Spinal cord (tissue), 9 donors: ENCODE measurements at regions not wholly inside any gene's neighbourhood (a gene's known extent, or its start where the extent isn't known, plus 50 kb on each side); places are given as distances from the start of the nearest gene placed in this dataset.

Source experiments
- DNase-seq, 6 donors: peaks; one replicate each; pipeline versions ENCODE4 v3.0.0 to v3.0.0-alpha.2; 2013 to 2015; ENCODE audit warnings: low spot score in 6 of 6, low read depth in 4 of 6
- H3K27ac ChIP-seq: one replicate; pipeline ENCODE4 v1.5.1; 2013; ENCODE audit warnings: low read depth, low read length, control low read depth
- H3K27me3 ChIP-seq: one replicate; pipeline ENCODE4 v1.6.1; 2013; ENCODE audit warnings: low read length; ENCODE audit not compliant: control insufficient read depth, insufficient read depth
- H3K36me3 ChIP-seq: one replicate; pipeline ENCODE4 v1.6.1; 2013; ENCODE audit warnings: low read length; ENCODE audit not compliant: control insufficient read depth, insufficient read depth
- H3K4me1 ChIP-seq: one replicate; pipeline ENCODE4 v1.6.1; 2013; ENCODE audit warnings: low read length; ENCODE audit not compliant: control insufficient read depth, insufficient read depth
- H3K4me3 ChIP-seq: one replicate; pipeline ENCODE4 v1.5.1; 2013; ENCODE audit warnings: low read depth, low read length, control low read depth
- H3K9me3 ChIP-seq: one replicate; pipeline ENCODE4 v1.6.1; 2013; ENCODE audit warnings: low read length; ENCODE audit not compliant: control insufficient read depth, insufficient read depth
- WGBS: methylation state at CpG from one replicate; pipeline ENCODE4 v1.1.5; 2013; ENCODE audit warnings: missing lambda C conversion rate; ENCODE audit not compliant: insufficient coverage; 5-methylcytosine and 5-hydroxymethylcytosine counted together
- donor health status: healthy.

DNA sequence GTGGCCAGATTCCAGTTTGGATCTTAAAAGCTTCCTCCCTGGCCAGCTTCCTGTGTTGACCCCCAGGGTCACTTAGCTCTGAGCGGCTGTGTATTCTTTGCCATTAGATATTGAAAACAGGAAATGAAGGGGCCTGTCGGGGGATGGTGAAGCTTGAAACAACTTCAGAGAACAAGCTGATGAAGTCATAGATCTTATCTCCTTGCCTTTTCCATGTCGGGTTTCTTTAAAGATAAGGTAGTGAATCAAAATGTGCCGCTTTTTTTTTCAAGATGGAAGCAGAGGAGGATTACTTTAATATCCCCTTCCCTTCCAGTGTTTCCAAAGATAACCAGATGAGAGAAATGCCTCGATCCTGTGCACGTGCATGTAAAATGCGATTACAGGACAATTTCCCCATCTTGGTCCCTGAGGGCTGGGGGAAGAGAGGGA, 508.5 kb downstream of the MID1IP1 start:
- no peak overlapping the region for H3K27ac ChIP-seq
- H3K27me3 ChIP-seq: peaks cover 2% of the 10 kb centered on the region
- 75% methylated on average over 4 of the region's 7 CpGs for WGBS
- no peaks in the 10 kb centered on the region for H3K4me1 ChIP-seq
- H3K4me3 ChIP-seq: no peak overlapping the region
- no peaks in the 10 kb centered on the region for H3K36me3 ChIP-seq
- no peaks in the 10 kb centered on the region for H3K9me3 ChIP-seq
- peak in 1 of 6 donors; percentile 16 for DNase-seq

DNA sequence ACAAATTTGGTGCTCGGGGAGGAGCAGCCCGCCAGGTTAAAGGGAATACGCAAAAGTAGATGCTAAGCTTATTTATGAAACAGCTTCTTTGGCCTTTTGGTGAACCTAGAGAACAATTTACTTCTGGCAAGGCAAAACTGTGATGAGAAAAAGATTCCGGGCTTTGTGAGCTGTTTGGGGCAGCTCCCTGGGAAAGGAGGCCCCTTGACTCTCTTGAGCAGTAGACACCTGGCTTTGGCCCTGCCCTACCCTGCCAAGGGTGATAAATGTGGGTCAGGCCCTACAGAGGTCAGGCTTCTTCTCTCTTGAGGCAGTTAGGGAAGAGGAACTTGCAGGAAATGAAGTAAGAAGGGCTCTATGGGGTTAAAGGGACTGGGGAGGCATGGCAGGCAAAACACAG, 509.6 kb downstream of the MID1IP1 start:
- Histone ChIP-seq H3K27me3 (peaks cover 2% of the 10 kb centered on the region), H3K27ac (no peak overlapping the region), H3K4me1 (no peaks in the 10 kb centered on the region), H3K4me3 (no peak overlapping the region), H3K9me3 (no peaks in the 10 kb centered on the region), H3K36me3 (no peaks in the 10 kb centered on the region)
- 77% methylated on average over 4 of the region's 4 CpGs for WGBS
- DNase-seq: no peak

DNA sequence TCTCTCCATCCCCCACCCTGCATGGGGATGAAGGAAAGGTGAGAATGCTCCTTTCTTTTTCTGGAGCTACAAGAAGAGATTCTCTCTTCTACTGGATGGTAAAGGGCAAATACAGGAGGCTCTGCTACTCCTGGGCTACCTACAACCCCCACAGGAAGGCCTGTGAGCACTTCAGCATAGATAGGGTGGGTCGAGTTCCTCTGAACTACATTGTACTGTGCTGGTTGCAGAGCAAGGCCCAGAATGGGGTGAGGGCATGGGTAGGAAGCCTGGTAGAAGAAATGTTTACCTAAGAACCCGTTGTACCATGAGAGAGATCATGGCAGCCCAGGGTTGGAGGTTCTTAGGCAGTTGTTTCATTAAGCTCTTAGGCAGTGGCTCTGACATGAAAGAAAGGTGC, 510.4 kb downstream of the MID1IP1 start:
- Histone ChIP-seq H3K9me3 (no peaks in the 10 kb centered on the region), H3K36me3 (no peaks in the 10 kb centered on the region), H3K4me1 (no peaks in the 10 kb centered on the region), H3K27ac (no peak overlapping the region), H3K4me3 (no peak overlapping the region), H3K27me3 (peaks cover 2% of the 10 kb centered on the region)
- no peak for DNase-seq
- WGBS: 57% methylated on average over 1 of the region's 2 CpGs

DNA sequence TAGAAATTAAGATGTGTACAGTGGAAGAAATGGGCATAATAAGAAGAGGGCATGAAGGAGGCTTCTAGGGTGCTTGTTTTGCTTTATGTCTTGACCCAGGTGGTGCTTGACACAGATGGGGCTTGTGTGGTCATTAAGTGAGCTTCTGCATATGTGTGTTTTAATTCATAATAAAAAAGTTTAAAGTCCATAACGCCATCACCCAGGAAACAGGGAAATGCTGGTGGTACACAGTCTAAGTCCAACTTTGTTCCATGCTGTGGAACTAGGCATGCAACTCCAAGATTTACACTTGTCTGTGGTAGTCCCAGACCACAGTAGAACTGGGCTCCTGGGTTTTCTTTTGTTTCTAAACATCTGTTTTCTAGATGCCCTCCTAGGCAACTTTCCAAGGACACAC, 511.9 kb downstream of the MID1IP1 start:
- Histone ChIP-seq H3K4me3 (no peak overlapping the region), H3K4me1 (no peaks in the 10 kb centered on the region), H3K27me3 (peaks cover 5% of the 10 kb centered on the region), H3K27ac (no peak overlapping the region), H3K36me3 (no peaks in the 10 kb centered on the region), H3K9me3 (no peaks in the 10 kb centered on the region)
- DNase-seq: no peak
- 67% methylated on average over 1 of the region's 1 CpG for WGBS

DNA sequence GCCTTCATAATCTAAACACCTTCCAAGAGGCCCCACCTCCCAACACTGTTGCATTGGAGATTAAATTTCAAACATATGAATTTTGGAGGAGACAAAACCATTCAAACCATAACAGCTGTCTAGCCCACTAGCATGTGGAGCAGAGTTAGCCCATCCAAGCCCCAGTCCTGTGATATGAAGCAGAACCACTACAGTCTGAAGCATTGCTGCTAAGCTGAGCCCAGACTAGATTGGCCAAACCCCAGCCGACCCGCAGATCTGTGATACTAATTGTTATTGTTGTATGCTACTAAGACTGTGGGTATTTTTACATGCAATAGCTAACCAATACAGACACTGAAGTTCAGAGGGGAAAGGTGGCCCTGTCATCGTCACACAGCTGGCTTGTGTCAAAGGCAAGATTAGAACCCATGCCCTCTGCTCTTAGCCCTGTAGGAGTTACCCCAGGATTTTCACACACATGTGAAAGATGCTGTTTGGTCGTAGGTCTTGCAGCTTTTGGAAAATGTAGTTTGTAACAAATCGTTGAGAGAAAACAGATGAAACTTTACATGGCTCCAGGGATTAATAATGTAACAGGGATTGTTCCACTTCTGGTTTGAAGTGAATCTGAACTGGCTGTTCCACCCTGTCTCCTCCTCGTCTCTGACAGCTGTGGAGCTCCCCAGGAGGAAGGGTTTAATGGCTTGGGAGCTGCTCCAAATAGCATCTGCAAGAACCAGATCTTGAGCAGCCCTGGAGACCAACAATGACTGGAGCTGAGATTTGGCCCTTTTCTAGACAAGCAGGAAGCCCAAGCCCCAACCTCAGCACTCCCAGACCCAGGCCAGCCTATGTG, 517.5 kb downstream of the MID1IP1 start:
- peak in 2 of 6 donors; percentile 19 to 50 for DNase-seq
- peaks cover 8% of the 10 kb centered on the region for H3K27me3 ChIP-seq

DNA sequence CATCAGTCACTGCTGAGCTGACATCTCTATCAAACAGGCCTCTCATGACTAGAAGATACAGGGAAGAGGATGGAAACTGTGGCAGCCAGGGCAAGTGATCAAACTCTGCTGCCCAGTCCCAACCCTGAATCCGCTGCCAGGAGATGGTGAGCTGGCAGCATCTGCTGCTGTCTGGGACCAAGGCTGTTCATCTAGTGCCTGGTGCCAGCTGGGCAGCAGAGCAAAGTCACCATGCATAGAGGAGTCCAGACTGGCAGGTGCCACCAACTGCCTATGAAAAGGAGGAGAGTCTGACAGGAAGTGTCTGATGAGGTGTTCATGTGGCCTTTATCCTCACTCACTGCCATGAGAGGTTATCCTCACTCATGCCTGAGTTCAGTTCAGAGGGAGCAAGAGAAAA, 518.9 kb downstream of the MID1IP1 start:
- no peak overlapping the region for H3K27ac ChIP-seq
- no peak for DNase-seq
- H3K27me3 ChIP-seq: peaks cover 6% of the 10 kb centered on the region
- WGBS: 64% methylated on average over 1 of the region's 1 CpG
- no peaks in the 10 kb centered on the region for H3K36me3 ChIP-seq
- no peaks in the 10 kb centered on the region for H3K4me1 ChIP-seq
- H3K9me3 ChIP-seq: no peaks in the 10 kb centered on the region
- no peak overlapping the region for H3K4me3 ChIP-seq

More for the DNA sequence above, 517.5 kb downstream of the MID1IP1 start:
- Histone ChIP-seq H3K9me3 (no peaks in the 10 kb centered on the region), H3K36me3 (no peaks in the 10 kb centered on the region), H3K27ac (no peak overlapping the region), H3K4me3 (no peak overlapping the region), H3K4me1 (no peaks in the 10 kb centered on the region)
- 42% methylated on average over 4 of the region's 6 CpGs for whole genome bisulfite sequencing

DNA sequence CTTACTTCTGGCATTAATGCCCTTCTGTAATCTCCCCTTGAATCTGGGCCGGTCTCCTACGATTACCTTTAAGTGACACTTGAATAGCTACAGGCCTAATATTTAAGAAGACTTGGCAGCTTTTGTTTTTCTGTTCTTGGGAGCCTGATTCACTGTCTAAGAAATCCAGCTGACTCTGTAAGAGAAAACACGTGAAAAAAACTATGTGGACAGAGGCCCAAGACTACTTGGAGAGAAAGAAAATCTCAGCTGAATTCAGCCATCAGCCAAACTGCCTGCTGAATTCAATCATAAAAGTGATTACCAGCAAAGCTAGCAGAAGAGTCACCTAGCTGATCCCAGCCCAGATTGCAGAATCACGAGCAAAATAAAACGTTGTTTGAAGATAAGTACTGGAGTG, 521.2 kb downstream of the MID1IP1 start:
- H3K4me1 ChIP-seq: no peaks in the 10 kb centered on the region
- WGBS: 96% methylated on average over 2 of the region's 5 CpGs
- DNase-seq: no peak

DNA sequence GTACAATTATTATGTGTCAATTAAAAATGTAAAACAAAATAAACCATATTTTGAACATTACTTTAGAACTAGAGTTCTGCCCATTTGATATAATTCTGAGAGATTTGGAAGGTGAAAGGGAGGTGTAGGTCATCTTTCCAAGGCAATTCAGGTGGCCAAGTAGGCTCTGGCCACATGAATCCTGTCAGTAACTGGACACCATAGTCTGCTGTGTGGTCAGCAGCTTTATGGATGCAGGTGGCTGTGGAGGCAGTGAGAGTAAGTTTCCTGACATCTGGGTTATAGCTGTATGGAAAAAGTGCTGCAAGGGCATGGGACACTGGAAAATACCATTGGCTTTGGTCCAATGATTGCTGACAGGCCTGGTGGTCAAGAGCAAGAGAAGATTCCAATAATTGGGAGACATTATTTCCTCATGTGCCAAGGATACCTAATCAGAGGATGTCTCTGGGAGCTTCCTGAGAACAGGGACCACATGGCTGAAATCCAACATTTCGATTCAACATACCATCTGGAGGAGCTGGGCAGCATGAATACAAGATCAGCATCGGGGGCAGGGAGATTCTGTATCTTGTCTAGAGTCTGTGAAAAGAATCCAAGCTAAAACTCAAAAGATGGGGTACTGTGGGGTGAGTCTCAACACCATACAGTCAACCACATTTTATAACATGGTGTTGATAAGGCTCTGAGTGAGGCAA, 523.1 kb downstream of the MID1IP1 start:
- H3K27me3 ChIP-seq: peaks cover 6% of the 10 kb centered on the region
- no CpG with 5 or more reads among the region's 2 CpGs for WGBS

More for the DNA sequence above, 521.2 kb downstream of the MID1IP1 start:
- Histone ChIP-seq H3K9me3 (no peaks in the 10 kb centered on the region), H3K4me3 (no peak overlapping the region), H3K36me3 (no peaks in the 10 kb centered on the region), H3K27me3 (peaks cover 2% of the 10 kb centered on the region), H3K27ac (no peak overlapping the region)

DNA sequence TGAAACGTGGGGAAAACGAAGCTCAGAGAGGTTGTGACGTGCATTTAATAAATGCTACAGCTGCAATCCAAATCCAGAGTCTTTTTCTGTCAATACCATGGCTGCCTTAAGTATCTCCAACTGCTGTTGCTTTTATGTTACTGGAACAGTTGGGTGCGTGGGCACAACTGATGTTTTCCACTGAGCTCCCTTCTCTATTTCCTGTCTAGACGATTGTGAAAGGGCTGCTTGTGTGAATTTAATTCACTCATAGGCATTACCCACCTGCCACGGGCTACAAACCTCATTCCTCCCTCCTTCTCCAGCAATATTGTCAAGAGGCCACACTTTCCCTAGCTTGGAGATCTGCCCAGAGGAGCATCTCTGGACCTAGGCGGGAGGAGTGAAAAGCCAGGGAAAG, 526.0 kb downstream of the MID1IP1 start:
- Histone ChIP-seq H3K27ac (no peak overlapping the region), H3K9me3 (no peaks in the 10 kb centered on the region), H3K4me3 (no peak overlapping the region), H3K4me1 (no peaks in the 10 kb centered on the region), H3K36me3 (no peaks in the 10 kb centered on the region), H3K27me3 (peaks cover 6% of the 10 kb centered on the region)
- DNase-seq: no peak
- 51% methylated on average over 4 of the region's 7 CpGs for WGBS

More for the DNA sequence above, 523.1 kb downstream of the MID1IP1 start:
- Histone ChIP-seq H3K27ac (no peak overlapping the region), H3K36me3 (no peaks in the 10 kb centered on the region), H3K4me3 (no peak overlapping the region), H3K4me1 (no peaks in the 10 kb centered on the region), H3K9me3 (no peaks in the 10 kb centered on the region)
- peak in 1 of 6 donors; percentile 60 for DNase-seq
